NOMO-1 treated with dmso at 0.1 percent for 144 hours (cell line): ENCODE measurements at regions not wholly inside any gene's neighbourhood (a gene's known extent, or its start where the extent isn't known, plus 50 kb on each side); places are given as distances from the start of the nearest gene placed in this dataset.
"Not testable (repeated sequence)": the region's sequence is repeated elsewhere in the genome, so short reads cannot be mapped to it uniquely, and the experiment has no call there.

Experiments used
- DNase-seq: peaks from one replicate; lab custom pipeline; 2025; ENCODE audit not compliant: unreplicated experiment; lab: John Stamatoyannopoulos, UW

DNA sequence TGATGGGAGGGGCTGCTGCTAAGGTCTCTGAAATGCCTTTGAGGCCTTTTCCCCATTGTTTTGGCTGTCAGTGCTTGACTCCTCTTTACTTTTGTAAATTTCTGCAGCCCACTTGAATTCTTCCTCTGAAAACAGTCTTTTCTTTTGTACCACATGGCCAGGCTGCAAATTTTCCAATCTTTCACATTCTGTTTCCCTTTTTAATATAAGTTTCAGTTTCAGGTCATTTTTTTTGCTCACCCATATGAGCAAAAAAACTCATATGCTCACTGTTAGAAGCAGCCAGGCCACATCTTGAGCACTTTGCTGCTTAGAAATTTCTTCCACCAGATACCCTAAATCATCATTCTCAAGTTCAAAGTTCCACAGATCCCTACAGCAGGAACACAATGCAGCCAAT lies 234.6 kb upstream of the ADRA1B start:
- DNase-seq = no peak

DNA sequence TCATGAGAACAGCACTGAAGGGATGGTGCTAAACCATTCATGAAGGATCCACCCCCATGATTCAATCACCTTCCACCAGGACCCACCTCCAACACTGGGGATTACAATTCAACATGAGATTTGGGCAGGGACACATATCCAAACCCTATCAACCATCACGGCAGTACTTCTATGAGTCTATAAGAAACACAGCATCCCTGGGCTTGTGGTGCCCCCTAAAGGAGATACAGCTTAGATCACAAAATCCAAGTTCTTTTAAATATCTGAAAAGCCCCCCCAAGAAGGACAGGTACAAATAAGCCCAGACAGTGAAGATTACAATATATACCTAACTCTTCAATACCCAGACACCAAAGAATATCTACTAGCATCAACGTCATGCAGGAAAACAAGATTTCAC lies 233.7 kb upstream of the ADRA1B start:
- DNase-seq = no peak

DNA sequence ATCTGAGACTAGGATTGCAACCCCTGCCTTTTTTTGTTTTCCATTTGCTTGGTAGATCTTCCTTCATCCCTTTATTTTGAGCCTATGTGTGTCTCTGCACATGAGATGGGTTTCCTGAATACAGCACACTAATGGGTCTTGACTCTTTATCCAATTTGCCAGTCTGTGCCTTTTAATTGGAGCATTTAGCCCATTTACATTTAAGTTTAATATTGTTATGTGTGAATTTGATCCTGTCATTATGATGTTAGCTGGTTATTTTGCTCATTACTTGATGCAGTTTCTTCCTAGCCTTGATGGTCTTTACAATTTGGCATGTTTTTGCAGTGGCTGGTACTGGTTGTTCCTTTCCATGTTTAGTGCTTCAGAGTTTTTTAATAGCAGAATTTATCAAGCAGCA lies 228.4 kb upstream of the ADRA1B start:
- DNase-seq = not testable (repeated sequence)

DNA sequence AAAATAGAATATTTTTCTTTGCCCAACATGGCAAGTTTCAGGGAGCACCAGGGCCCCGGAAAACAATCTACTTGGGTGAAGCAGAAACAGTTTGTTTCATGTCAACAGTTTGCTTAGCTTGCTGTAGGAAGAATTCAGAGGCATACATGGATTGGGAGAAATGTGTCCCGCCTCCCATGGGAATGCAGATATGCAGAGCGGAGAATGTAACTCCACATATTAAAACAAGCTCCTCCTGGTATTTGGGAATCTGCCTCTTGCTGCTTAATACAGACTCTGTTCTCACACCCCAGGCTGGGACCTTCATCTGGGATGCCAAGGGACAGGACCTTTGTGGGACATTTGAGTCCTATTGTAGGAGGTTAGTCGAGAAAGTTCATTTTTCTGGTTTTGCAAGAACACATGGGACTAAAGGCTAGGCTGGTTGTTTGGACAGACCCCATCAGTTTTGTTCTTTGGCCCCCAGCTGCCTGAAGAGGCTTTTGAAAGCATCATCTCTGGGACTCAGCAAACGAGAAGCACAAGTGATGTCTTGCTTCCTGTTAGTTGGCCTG lies 220.5 kb upstream of the ADRA1B start:
- no peak for DNase-seq

DNA sequence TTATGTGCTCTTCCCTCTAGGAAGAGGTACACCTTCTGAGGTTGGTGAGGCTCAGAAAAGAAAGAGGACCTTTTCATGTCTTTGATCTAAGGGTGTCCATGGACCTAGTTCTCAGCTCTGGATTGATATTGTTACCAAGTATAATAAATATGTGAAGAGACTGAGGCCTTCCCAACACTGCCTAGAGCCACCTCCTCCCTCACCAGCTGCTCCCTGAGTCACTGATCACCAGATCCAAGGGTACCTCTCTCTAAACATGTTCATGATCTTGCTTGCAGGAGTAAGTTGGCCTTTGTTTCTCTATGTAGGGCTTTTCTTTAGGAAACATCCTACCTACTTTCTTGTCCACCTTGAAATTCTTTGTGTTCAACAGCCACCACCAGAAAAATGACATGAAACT lies 218.8 kb upstream of the ADRA1B start:
- no peak for DNase-seq

DNA sequence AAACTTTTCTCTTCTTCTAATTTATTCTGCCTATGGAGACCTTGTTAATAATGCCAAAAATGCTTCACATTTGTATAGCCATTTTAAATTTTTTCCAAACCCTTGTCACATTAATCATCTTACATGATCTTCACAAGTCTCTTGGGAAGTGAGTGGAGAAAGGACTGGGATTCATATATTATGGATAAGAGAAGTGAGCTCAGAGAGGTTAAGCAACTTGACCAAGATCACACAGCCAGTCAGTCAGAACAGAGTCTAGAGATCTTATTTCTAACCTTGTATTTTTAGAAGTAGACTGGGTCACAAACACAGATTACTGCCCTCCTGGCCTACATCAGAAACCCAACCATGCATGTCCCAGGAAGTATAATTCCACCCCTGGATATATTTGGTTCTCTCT lies 218.0 kb upstream of the ADRA1B start:
- no peak for DNase-seq

DNA sequence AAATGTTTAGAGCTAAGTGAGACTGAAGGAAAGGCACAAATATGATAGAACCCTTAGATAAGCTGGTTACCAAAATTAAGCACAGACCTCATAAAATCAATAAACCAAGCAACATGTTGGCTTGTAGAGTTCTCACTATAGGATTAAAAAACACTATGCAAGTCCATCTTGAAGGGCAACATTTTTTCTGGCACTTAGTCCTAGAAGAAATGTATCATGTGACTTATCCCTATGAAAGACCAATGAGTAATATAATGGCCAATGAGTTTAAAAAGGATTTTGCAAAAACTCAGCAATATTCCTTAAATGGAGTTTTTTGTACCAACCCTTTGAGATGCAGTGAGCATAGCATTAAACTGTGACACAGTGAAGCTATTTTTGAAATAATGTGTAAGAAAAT lies 216.3 kb upstream of the ADRA1B start:
- no peak for DNase-seq

DNA sequence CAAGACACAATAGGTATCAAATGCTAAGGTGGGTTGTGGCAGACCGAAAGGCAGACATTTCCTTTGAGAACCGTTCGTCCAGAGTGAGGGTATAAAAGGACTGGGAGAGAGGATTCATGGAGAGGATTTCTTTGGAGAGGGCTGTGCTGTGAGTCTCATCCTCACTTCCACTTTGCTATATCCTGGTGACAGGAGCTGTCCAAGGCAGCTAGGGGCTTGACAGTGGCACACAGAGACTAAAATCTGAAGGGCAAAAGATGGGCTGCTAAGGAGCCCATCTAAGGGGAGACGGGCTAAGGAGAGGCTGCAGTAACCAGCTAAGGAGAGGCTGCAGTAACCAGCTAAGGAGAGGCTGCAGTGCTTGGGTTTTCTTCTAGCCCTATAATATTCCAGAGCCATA lies 214.0 kb upstream of the ADRA1B start:
- no peak for DNase-seq

DNA sequence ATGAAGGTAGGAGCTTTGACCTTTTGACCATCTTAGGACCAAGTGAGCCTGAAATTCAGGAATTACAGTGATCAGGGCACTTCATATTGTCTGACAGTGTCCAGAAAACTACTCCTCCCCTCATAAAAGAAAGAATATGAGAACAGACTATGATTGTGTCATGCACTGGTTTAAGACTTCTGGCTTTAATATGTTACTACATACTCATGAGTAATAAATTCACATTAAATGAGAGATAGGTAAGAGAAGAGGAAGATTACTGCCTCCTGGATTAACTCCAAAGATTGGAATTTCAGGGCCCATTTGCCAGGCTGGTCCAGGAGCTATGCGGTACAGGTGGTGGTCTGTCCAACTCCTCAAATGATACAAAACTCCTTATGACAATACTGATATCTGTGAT lies 213.5 kb upstream of the ADRA1B start:
- no peak for DNase-seq

DNA sequence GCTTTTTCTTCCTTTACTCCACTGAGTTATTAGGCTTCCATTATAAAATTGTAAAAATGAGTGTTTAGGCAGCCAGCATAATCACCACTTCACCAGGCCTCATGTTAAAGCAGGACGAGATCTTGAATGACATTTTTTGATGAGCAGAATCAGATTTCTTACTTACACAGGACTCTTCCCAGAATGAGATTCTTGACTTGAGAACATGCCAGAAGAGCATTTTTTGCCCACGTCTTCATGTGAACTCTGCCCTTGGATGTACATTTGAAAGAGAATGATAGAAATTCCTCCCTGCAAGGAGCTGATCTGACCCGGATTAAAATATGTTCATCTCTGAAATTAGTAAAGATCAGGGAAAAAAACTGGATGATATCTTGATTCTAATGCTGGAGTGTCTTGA lies 212.1 kb upstream of the ADRA1B start:
- DNase-seq = no peak

DNA sequence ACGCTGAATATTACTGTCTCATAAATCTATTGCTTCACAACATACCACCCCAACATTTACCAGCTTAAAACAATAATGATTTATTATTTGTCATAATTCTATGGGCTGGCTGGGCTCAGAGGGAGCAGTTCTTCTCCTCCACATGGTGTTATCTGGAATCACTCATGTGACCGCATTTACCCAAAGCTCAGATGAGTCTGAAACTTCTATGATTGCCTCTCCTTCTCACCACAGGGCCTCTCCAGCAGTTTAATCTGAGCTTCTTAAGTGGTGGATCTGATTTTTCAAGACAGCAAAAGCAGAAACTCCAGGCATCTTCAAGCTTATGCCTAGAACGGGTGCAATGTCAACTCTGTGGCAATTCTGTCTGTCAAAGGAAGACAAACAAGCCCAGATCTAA lies 210.3 kb upstream of the ADRA1B start:
- no peak for DNase-seq

DNA sequence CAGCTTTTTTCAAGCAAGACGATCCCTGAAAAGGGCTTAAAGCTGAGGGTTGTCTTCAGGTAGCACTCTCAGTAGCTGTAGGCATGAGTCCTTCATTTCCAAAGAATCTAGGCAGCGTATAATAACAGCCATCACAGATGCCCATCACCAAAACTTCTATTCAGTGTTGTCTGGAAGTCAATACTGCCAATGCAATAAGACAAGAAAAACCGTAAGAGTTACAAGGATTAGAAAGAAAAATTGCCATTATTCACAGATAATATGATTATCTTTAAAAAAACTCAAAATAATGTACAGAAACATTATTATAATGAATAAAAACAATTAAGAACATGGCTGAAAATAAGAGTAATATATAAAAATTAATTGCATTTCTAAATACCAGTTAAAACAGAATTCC lies 208.2 kb upstream of the ADRA1B start:
- DNase-seq = no peak

DNA sequence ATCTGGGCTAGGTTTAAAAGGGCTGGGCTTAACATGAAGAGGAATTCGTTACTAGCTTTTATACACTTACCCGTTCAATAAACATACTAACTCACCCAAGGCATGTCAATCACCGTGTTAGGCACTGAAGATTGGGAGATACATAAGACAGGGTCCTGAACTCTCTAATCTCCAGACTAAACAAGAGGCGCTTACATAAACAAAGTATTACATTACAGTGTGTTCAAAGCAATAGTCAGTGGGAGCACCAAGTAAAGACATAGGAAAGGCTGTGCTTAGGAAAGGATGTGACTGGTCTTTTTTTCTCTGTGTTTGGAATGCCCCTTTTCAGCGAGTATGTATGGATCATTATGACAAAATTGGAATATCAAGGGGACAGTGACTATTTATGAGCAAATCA lies 203.6 kb upstream of the ADRA1B start:
- DNase-seq = no peak

DNA sequence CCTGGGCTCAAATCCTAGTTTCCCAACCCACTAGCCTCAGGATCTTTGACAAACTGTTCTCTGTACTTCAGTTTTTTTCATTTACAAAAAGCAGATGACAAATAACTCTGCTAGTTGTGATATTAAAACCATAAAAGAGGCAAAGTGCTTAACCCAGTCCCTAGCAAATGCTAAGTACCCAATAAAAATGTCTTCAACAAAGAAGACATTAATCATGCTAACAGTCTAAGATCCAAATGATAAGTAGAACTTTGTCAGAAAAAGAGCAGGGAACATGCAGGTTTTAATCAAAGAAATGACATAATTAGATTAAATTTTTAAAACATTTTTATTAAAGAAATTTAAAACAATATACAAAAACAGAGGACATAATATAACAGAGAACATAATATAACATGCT lies 203.0 kb upstream of the ADRA1B start:
- DNase-seq = no peak

DNA sequence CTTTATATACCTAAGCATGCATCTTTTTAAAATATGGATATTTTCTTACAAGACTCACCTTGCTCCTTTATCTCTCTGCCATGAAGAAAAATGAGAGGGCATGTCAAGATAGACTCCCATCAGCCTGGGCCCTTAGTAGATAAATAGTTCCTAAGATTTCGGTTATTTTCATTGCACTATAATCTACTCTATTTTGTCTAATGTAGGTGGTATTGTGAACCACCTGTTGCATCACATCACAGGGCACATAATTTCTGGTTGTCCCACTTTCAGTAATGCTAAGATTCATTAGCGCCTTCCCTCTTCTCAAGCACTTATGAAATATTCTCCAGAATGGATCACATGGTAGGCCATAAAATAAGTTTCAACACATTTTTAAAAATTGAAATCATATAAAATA lies 202.5 kb upstream of the ADRA1B start:
- no peak for DNase-seq

DNA sequence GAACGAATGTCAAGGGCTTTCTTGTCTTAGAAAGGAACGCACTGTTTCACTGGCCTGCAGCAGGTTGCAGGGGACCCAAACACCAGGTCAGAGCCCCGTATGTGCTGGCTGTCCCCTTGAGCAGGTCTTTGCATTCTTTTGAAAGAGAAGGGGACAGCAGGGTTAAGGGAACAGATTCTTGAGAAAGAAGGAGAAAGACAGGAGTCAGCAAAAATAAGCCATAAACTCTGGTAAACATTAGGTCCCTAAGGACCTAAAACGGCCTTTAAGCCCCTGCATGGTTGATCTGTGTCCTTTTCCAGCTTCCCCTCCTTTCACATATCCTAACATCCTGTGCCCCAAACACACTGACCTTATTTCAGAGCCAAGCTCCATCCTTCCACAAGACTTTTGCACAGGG lies 190.8 kb upstream of the ADRA1B start:
- DNase-seq = no peak

DNA sequence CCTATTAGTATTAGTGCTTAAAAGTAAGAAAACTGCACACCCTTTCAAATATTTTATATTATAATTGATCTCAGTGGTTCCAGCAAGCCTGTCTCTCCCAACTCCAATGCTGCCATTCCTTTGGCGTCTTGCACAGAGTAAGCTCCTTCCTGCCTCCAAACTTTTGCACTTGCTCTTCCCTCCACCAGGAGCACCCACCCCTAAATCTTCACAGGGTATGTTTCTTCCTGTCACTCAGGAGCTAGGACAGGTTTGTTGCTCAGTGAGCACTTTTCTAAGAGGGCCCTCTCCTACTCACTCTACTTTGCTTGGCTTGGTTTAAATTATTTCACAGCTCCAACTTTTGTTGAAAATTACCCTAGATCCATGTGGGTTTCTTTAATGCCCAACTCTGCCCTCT lies 189.1 kb upstream of the ADRA1B start:
- no peak for DNase-seq

DNA sequence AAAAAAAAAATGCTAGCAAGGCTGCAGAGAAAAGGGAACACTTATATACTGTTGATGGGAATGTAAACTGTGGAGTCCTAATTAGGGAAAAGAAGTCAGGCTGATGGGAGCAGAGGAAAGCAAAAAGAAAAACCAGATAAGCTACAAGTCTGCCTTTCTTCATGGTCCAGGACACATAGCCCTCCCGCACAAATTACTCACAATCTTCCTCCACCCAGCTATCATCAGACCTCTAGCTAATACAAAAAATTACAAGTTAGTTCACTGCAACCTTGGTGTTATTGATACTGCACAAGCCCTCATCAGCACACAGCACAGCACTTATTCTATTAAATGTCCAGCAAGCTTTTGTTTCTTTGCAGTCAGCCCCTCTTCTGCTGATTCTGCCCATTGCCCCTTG lies 186.0 kb upstream of the ADRA1B start:
- no peak for DNase-seq

DNA sequence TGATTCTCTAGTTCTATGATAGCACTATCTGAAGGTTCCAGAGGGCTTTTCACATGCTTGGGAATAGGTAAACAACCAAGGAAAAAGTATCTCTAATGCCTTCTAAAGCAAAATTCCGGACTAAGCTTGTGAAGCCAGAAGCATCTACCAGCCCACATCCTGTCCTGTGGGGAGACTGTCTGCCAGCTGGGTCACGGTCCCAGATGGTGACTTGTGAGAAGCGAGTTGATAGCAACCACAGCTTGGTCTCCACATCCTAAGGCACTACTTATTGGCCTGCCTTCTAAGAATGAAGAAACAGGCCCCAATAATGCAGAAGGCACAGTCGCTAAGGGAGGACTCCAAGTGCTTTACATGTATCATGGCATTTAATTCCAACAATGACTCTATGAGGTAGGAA lies 184.1 kb upstream of the ADRA1B start:
- no peak for DNase-seq

DNA sequence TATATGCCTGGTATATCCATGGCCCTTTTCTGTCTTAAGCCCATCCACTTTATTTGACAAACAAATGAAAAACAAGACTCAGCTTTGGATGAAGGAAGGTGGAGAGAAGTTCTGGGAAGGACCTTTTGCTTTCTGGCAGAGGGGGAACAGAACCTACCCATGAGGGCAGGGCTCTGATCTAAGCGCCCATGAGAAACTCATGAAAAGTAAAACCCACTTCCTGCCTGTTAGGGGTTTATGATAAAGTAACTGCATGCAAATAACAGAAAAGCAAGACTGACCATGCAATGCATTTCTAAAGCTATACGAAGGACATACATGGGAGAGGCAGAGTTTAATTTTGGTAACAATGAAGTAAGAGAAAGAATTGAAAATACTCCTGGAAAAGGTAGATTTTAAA lies 181.9 kb upstream of the ADRA1B start:
- no peak for DNase-seq

DNA sequence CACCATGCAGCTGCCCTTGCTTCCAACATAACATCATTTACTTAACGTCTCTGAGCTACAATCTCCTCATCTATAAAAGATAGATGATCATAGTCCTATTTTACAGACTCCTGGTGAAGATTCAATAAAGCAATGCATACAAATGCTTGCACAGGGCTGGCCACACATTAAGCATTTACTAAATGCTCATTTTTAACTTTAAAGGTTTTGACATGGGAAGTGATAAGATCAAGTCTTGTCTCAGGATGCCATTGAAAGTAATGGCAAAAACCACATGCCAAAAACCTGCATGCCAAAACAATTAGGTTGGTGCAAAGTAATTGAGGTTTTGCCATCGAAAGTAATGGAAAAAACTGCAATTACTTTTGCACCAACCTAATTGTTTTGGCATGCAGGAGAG lies 181.2 kb upstream of the ADRA1B start:
- no peak for DNase-seq

DNA sequence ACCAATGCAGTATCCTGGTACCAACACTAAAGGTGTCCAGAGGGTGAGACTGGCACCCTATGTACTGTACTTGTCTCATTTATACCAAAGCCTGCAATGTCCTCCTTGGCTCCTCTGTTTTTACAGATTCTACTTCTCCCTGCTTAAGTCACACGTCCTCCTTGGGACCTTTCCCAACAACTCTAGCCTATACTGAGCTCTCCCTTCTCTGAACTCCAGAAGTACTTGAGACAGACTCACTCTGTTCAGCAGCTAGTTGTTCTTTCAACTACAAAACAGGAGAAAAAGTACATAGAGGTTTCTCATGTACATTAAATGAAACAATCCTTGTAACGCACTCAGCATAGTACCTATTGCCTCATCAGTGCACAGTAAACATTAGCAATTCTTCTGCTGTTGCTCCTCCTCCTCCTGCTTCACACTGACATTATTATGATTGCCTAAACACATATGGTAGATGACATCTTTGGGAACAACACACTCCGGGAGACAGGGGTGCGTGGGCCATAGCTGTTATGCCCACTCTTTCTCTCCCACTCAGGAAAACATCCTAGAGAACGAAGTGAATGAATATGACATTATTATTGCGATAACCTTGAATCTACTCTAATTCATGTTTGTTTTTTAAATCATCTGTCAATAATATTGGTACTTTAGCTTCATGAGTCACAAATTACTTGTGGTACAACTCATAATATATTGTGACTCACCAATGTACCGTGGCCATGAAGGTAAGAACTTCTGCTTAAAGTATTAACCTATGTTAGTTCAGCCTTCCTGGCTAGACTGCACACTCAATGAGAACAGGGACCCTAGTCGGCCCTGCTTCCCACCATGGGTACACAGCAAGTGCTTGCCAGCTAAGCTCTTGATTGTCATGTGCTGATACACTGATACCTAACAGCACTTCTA lies 180.3 kb upstream of the ADRA1B start:
- no peak for DNase-seq

DNA sequence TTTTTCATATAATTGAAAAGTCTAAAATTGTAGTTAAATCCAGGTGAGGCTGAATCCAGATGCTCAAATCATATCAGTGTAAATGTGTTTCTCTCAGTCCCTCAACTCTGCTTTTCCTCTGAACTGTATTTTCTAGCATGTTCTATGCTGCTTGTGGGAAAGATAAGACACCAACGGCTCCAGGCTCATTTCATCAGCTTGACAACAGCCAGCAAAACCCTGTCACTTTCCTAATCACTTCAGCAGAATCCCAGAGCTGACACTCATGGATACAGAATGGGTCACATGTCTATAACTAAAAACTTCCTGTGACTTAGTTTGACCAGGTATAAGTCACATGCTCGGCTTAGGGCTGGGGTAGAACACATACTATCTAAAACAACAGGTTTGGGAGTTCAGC lies 179.4 kb upstream of the ADRA1B start:
- no peak for DNase-seq
